ENCODE measurements at regions not wholly inside any gene's neighbourhood (a gene's known extent, or its start where the extent isn't known, plus 50 kb on each side); places are given as distances from the start of the nearest gene placed in this dataset.

DNA sequence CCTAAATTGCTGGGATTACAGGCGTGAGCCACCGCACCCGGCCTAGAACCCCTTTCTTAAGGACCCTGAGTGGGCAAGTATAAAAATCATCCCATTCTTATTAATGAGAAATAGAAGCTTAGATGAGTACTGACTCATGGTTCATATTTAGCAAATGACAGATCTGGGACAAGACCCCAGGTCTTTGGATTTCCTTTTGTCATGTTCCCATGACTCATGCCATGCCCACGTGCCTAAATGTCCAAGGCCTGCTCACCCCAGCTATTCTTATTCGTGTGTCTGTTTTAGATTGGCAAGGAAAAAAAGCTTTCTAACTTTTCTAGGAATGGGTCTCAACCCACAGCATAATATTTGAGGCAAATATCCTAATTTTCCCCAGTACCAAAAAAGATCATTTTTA, 57.7 kb upstream of the RPS23 start:
- DNase-seq (ENCODE audit: low spot score), result no peak

DNA sequence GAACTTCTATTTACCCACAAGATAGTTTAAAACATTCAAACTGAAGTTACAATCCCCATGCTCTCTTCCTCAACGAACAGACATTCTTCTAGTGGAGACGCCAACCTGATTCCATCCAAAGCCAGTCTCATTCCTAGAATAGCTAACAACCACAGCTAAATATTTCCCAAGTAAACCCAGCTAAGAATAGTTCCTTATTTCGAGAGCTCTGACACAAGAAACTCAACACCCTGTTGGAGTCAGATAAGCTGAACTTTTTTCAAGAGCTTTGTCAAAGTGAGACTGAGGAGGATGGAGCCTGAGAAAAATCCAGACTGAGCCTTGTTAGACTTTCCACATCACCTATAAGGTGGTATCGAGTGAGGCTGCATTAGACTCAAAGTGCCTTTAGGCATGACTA, 56.7 kb upstream of the RPS23 start:
- no peak for DNase-seq (ENCODE audit: low spot score)

DNA sequence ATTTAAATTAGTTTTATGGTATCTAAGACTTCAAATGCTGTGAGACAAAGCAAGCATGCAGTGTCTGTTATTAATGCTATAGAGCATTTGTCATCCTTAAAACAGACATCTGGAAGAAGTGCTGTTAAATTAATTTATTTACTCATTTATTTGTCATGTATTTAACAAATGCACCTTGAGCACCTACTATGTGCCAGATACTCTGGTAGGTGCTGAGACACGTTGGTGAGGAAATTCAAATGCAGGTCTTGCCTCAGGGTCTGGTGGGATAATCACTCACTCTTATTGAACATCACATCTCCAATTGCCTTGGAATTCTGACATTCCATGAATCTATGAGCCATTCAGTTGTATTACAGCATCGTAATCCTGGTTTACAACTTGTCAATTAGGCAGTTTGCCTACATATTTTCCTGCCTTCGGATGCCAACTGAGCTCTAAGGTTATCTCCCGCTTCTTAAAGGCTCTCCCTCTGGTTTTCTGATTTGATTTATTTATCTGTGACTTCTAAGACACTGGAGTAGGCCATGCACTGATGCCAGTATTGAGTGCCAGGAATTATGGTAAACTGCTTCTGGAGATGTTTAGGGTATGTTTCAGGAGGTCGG, 56.0 kb upstream of the RPS23 start:
- DNase-seq (ENCODE audit: low spot score), result no peak

GRCh38 chr5:82332886-82333615, 54.9 kb upstream of the RPS23 start:
- no peak for DNase-seq (ENCODE audit: low spot score)

DNA sequence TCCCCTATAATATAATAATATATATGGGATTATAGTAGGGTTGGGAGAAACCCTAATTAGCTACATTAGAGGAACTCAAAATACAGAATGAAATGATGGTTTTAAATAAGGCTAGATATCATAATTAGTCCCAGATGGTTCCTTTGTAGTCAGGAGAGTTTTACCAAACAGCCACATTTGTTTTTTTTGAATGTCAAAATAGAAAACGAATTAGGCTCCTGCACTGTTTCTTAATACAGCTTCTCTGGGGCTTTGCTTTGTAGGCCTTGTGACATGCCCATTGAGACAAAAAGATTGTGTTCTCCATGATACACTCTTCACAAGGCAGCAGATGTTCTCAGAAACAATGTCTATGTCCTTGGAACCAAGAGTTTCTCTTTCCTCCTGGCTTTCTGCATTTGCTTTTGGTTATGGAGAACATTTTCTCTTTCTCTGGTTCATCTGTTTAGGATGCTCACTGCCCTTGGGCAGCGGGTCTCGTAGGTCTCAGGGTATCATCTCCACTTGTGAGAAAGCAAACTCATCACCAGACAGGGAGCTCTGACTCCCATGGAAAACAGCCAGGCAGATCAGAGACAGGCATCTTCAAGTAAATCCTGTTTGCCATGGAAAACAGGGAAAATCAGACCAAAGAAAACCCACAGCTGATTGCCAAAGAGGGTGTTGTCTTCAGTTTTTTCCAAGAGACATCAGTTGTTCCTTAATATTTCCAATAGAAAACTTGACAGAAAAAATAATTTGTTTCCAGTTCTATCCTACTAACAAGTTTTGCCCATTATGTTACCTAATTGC, 54.1 kb upstream of the RPS23 start:
- DNase-seq (ENCODE audit: low spot score), result no peak

- DNase-seq (ENCODE audit: low spot score), result no peak
These were observed 53.4 kb upstream of the RPS23 start for GRCh38 chr5:82331557-82331956.

DNA sequence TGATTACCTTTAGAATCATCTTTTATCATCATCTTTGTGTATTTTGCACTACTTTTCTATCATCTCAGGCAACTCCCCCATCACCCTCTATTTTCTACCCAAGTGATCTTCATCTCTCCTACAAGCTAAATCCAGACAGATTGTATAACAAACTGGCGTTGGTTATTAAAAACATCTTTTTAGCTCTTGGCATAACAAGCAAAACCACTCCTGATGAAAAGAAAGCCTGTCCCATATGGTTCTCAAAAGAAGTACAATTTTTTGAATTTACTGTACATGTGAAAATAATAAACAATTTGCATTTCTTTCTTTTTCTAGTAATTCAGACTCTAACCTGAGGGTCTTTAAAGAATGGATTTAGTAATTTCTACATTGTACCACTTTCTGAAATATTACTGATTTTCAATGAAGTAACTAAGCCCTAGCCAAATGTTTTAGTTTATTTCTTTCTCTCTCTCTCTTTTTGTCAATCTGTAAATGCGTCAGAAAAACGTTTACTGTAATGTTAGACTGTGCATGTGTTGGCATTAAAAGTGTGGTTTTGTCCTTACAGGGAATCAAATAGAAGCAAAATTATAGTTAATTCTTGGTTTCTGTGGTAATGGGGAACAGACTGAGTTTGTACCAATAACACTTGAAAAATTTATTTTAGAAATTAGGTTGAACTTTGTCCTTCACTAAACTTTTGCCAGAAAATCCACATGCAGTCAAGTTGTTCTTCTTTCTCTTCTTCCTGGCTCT, 52.5 kb upstream of the RPS23 start:
- no peak for DNase-seq (ENCODE audit: low spot score)

GRCh38 chr5:82329393-82329792, 51.2 kb upstream of the RPS23 start:
- DNase-seq (ENCODE audit: low spot score), result no peak

Data from CD4-positive, alpha-beta T cell treated with Interleukin-2 at 100 ng/mL for 4 hours (primary cell).